Body of pancreas (tissue), 4 donors: ENCODE measurements at regions not wholly inside any gene's neighbourhood (a gene's known extent, or its start where the extent isn't known, plus 50 kb on each side); places are given as distances from the start of the nearest gene placed in this dataset.

Source experiments
- POLR2A ChIP-seq, 3 donors: fragments of 450-650 bp; IDR thresholded peaks; one replicate each; pipeline ENCODE4 v1.6.1; 2016; ENCODE audit warnings: antibody characterized with exemption in 3 of 3, mild to moderate bottlenecking in 2 of 3
- TF ChIP-seq, protein P1 (sequence below), 7 experiments: fragments of 450-650 bp in 4 of 7; fragments of 200-600 bp in 3 of 7; sonication (generic) in 3 of 7; IDR thresholded peaks; one replicate each; pipeline ENCODE4 v1.5.1; 2016 to 2019; ENCODE audit warnings: antibody characterized with exemption in 7 of 7

DNA sequence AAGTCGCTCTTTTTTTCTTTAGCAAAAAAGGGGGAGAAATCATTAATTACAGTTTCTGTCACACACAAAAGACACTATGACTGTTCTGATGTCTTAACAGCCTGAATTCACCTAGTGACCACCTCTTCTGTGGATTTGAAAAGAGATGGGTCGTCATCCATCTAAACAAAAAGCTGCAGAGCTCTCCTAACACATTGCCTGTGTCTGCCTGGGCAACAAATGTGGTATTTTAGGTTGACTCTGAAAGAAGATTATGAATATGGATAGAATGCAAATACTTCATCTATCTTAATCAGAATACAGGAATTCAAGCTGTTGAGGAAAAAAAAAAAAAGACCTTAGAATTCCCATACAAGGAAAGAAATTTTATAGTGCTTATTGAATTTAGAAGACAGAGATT, 304.4 kb upstream of the ADGRL2 start:
- TF ChIP-seq, protein P1, sequence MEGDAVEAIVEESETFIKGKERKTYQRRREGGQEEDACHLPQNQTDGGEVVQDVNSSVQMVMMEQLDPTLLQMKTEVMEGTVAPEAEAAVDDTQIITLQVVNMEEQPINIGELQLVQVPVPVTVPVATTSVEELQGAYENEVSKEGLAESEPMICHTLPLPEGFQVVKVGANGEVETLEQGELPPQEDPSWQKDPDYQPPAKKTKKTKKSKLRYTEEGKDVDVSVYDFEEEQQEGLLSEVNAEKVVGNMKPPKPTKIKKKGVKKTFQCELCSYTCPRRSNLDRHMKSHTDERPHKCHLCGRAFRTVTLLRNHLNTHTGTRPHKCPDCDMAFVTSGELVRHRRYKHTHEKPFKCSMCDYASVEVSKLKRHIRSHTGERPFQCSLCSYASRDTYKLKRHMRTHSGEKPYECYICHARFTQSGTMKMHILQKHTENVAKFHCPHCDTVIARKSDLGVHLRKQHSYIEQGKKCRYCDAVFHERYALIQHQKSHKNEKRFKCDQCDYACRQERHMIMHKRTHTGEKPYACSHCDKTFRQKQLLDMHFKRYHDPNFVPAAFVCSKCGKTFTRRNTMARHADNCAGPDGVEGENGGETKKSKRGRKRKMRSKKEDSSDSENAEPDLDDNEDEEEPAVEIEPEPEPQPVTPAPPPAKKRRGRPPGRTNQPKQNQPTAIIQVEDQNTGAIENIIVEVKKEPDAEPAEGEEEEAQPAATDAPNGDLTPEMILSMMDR (IDR thresholded peaks at IDR 0.05) = no peak
- no peak for TF ChIP-seq POLR2A (IDR thresholded peaks at IDR 0.05)
